ENCODE measurements at regions not wholly inside any gene's neighbourhood (a gene's known extent, or its start where the extent isn't known, plus 50 kb on each side); places are given as distances from the start of the nearest gene placed in this dataset.

GRCh38 chr10:128837478-128837877, 629.6 kb upstream of the MGMT start:
- DNase-seq, result no peak

GRCh38 chr10:128839134-128839533, 627.9 kb upstream of the MGMT start:
- DNase-seq, result no peak

- no peak for DNase-seq
Observed at GRCh38 chr10:128839701-128840100, 627.3 kb upstream of the MGMT start.

- DNase-seq, result no peak
Observed at GRCh38 chr10:128843972-128844371, 623.1 kb upstream of the MGMT start.

- DNase-seq, result no peak
Observed at GRCh38 chr10:128846927-128847326, 620.1 kb upstream of the MGMT start.

- no peak for DNase-seq
Observed at GRCh38 chr10:128848810-128849209, 618.2 kb upstream of the MGMT start.

GRCh38 chr10:128850647-128851046, 616.4 kb upstream of the MGMT start:
- no peak for DNase-seq

- no peak for DNase-seq
Observed at GRCh38 chr10:128851281-128851680, 615.8 kb upstream of the MGMT start.

- DNase-seq, result no peak
Observed at GRCh38 chr10:128851726-128852125, 615.3 kb upstream of the MGMT start.

GRCh38 chr10:128852449-128852848, 614.6 kb upstream of the MGMT start:
- no peak for DNase-seq

GRCh38 chr10:128852902-128853301, 614.1 kb upstream of the MGMT start:
- DNase-seq, result no peak

GRCh38 chr10:128853537-128853936, 613.5 kb upstream of the MGMT start:
- DNase-seq, result no peak

GRCh38 chr10:128854204-128854603, 612.8 kb upstream of the MGMT start:
- no peak for DNase-seq

- DNase-seq, result no peak
Observed at GRCh38 chr10:128854963-128855362, 612.1 kb upstream of the MGMT start.

- no peak for DNase-seq
Observed at GRCh38 chr10:128855618-128856428, 611.2 kb upstream of the MGMT start.

- no peak for DNase-seq
Observed at GRCh38 chr10:128859738-128860386, 607.2 kb upstream of the MGMT start.

- no peak for DNase-seq
Observed at GRCh38 chr10:128860574-128860973, 606.5 kb upstream of the MGMT start.

GRCh38 chr10:128861018-128861901, 605.8 kb upstream of the MGMT start:
- no peak for DNase-seq

GRCh38 chr10:128863411-128863810, 603.6 kb upstream of the MGMT start:
- DNase-seq, result no peak

- DNase-seq, result no peak
Observed at GRCh38 chr10:128863823-128864405, 603.1 kb upstream of the MGMT start.

GRCh38 chr10:128864554-128865295, 602.3 kb upstream of the MGMT start:
- no peak for DNase-seq

GRCh38 chr10:128865436-128866195, 601.4 kb upstream of the MGMT start:
- no peak for DNase-seq
